RWPE1 (cell line): ENCODE measurements at regions not wholly inside any gene's neighbourhood (a gene's known extent, or its start where the extent isn't known, plus 50 kb on each side); places are given as distances from the start of the nearest gene placed in this dataset.
"Not testable (repeated sequence)": the region's sequence is repeated elsewhere in the genome, so short reads cannot be mapped to it uniquely, and the experiment has no call there.

Source experiments
- CTCF ChIA-PET: fragments of 350-600 bp; sonication (Branson Sonifier 250); formaldehyde crosslinking; extraction: SDS; loops from one replicate; lab custom pipeline; 2021; lab: Yijun Ruan, JAX
- POLR2A ChIA-PET: fragments of 400-600 bp; formaldehyde crosslinking; extraction: SDS; loops from one replicate; lab custom pipeline; 2020; ENCODE audit warnings: antibody characterized with exemption; ENCODE audit not compliant: low non-redundant PET; lab: Yijun Ruan, JAX
- DNase-seq: peaks from one replicate; pipeline ENCODE4 v3.0.0; 2012; ENCODE audit warnings: low spot score
- H3K27ac ChIP-seq: fragments of 450-650 bp; 2 replicates; pipeline ENCODE4 v1.5.1; 2017
- TF ChIP-seq, protein P1 (sequence below): fragments of 450-650 bp; conservative IDR thresholded peaks from 2 replicates; pipeline ENCODE4 v1.5.1; 2017; ENCODE audit warnings: low read depth, mild to moderate bottlenecking

- POLR2A ChIA-PET, result no interaction called here
- no peak overlapping the region for H3K27ac ChIP-seq
- TF ChIP-seq, protein P1, sequence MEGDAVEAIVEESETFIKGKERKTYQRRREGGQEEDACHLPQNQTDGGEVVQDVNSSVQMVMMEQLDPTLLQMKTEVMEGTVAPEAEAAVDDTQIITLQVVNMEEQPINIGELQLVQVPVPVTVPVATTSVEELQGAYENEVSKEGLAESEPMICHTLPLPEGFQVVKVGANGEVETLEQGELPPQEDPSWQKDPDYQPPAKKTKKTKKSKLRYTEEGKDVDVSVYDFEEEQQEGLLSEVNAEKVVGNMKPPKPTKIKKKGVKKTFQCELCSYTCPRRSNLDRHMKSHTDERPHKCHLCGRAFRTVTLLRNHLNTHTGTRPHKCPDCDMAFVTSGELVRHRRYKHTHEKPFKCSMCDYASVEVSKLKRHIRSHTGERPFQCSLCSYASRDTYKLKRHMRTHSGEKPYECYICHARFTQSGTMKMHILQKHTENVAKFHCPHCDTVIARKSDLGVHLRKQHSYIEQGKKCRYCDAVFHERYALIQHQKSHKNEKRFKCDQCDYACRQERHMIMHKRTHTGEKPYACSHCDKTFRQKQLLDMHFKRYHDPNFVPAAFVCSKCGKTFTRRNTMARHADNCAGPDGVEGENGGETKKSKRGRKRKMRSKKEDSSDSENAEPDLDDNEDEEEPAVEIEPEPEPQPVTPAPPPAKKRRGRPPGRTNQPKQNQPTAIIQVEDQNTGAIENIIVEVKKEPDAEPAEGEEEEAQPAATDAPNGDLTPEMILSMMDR, result no peak
- CTCF ChIA-PET, result no interaction called here
- no peak for DNase-seq
Measured at GRCh38 chr18:35876243-35876642, 96.2 kb upstream of the RMP24 start.

DNA sequence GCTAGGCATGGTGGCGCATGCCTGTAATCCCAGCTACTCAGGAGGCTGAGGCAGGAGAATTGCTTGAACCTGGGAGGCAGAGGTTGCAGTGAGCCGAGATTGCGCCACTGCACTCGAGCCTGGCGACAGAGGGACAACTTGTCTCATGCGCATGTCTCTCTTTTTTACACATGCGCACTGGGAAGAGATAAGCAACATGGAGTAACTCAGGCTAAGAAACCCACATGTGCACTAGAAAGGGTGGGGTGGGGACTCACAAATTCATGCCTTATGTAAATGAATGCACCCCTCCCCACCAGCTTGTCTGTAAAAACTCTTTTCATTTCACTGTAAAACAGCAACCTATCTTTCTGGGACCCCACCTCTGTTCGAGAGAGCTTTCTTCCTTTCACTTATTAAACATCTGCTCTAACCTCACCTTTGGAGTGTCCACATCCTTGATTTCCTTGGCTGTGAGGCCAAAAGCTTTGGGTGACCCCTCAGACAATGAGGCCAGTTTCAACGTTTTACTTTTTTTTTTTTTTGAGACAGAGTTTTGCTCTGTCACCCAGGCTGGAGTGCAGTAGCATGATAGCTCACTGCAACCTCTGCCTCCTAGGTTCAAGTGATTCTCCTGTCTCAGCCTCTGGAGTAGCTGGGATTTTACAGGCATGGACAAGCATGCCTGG, 91.6 kb upstream of the RMP24 start:
- H3K27ac ChIP-seq, result no peak overlapping the region
- CTCF ChIA-PET, result no interaction called here
- TF ChIP-seq, protein P1, result no peak
- DNase-seq, result no peak
- POLR2A ChIA-PET, result no interaction called here

GRCh38 chr18:35888329-35888728, 84.2 kb upstream of the RMP24 start:
- ChIA-PET POLR2A (no interaction called here), CTCF (no interaction called here)
- TF ChIP-seq, protein P1, result no peak
- H3K27ac ChIP-seq, result no peak overlapping the region
- DNase-seq, result no peak

DNA sequence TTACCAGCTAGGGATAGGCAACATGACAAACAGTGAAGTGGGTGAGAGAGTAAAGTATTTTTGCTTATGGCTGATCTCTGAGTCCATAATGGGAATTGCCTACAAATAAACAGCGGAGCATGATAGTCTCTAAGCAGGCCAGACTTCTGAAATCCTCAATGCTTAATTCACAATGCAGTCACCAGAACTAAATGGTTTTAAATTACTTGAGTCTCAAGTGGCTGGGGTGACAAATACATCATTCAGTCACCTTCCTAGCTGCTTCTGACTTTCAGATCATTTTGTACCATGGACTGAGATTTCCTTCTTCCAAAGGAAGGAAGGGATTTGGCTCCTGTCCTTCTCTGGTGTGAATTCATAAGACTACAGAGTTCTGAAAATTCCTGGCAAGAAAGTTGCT, 82.8 kb upstream of the RMP24 start:
- ChIA-PET POLR2A (no interaction called here), CTCF (interaction anchor here (0.7 kb wide), 1 partner anchor 1582 kb away, joined by 3 read pairs; no protein-coding TSS in a partner anchor)
- TF ChIP-seq, protein P1, result no peak
- no peak overlapping the region for H3K27ac ChIP-seq
- DNase-seq, result no peak

- H3K27ac ChIP-seq, result no peak overlapping the region
- no peak for DNase-seq
- ChIA-PET CTCF (no interaction called here), POLR2A (no interaction called here)
- TF ChIP-seq, protein P1, result no peak
Measured at GRCh38 chr18:35890323-35890722, 82.2 kb upstream of the RMP24 start.

DNA sequence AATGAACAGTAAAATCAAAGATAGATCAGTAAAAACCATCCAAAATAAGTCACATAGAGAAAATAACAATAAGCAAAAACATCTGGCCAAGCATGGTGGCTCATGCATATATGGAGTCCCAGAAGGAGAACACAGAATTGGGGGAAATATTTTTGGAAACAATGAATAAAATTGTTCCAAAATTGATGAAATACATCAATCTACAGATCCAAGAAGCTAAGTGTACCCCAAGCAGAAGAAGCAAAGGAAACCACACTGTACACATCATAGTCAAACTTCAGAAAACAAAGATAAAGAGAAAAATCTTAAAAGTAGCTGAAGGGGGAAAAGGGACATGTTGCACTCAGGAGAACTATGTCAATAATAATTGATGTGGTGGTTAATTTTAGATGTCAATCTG, 80.4 kb upstream of the RMP24 start:
- CTCF ChIA-PET, result no interaction called here
- TF ChIP-seq, protein P1, result no peak
- no peak for DNase-seq
- no peak overlapping the region for H3K27ac ChIP-seq
- POLR2A ChIA-PET, result no interaction called here

DNA sequence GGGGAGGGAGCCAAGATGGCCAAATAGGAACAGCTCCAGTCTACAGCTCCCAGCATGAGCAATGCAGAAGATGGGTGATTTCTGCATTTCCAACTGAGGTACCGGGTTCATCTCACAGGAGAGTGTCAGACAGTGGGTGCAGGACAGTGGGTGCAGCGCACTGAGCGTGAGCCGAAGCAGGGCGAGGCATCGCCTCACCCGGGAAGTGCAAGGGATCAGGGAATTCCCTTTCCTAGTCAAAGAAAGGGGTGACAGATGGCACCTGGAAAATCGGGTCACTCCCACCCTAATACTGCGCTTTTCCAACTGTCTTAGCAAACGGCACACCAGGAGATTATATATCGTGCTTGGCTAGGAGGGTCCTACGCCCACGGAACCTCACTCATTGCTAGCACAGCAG, 75.0 kb upstream of the RMP24 start:
- POLR2A ChIA-PET, H3K27ac ChIP-seq, DNase-seq, CTCF ChIA-PET: not testable (repeated sequence)
